IMR-90 (cell line): ENCODE measurements at regions not wholly inside any gene's neighbourhood (a gene's known extent, or its start where the extent isn't known, plus 50 kb on each side); places are given as distances from the start of the nearest gene placed in this dataset.

Source experiments
- ATAC-seq: fragments of 200-7000 bp; cut with Tn5 transposase; 2 replicates; pipeline ENCODE4 v1.9.1; 2020; ENCODE audit warnings: low read depth, mild to moderate bottlenecking, moderate library complexity
- BruUV-seq: library from RNA; stranded (reverse); fragments of 400-500 nt; replicated peaks from 2 replicates; lab custom pipeline; 2021; lab: Mats Ljungman, UMichigan
- CTCF ChIA-PET: fragments of 300-600 bp; formaldehyde crosslinking; extraction: SDS; loops from one replicate; lab custom pipeline; 2021; ENCODE audit warnings: antibody characterized with exemption; lab: Yijun Ruan, JAX
- POLR2A ChIA-PET: fragments of 300-600 bp; sonication (Branson Sonifier 250); formaldehyde crosslinking; loops from one replicate; lab custom pipeline; 2022; ENCODE audit warnings: antibody characterized with exemption; ENCODE audit not compliant: unreplicated experiment; lab: Charles Lee
- DNase-seq: peaks from one replicate; pipeline ENCODE4 v3.0.0; 2013
- H2AFZ ChIP-seq: replicated peaks from 2 replicates; pipeline ENCODE3; 2013; ENCODE audit warnings: low read length, mild to moderate bottlenecking; ENCODE audit not compliant: poor library complexity
- H2AK5ac ChIP-seq: 2 replicates; pipeline ENCODE4 v1.6.1; 2013; ENCODE audit warnings: low read depth, low read length, inconsistent platforms
- H2AK9ac ChIP-seq: replicated peaks from 2 replicates; pipeline ENCODE3; 2013; ENCODE audit warnings: mild to moderate bottlenecking, low read depth, low read length, moderate library complexity; ENCODE audit not compliant: poor library complexity
- H2BK120ac ChIP-seq: 2 replicates; pipeline ENCODE4 v1.6.1; 2013; ENCODE audit warnings: low read depth, low read length, inconsistent platforms
- H2BK15ac ChIP-seq: 3 replicates; pipeline ENCODE4 v1.6.1; 2013; ENCODE audit warnings: low read depth, low read length, inconsistent platforms
- H2BK20ac ChIP-seq: 2 replicates; pipeline ENCODE4 v1.6.1; 2013; ENCODE audit warnings: low read depth, mild to moderate bottlenecking, inconsistent platforms, low read length, moderate library complexity
- H2BK5ac ChIP-seq: 2 replicates; pipeline ENCODE4 v1.6.1; 2013; ENCODE audit warnings: mild to moderate bottlenecking, low read depth, low read length, inconsistent platforms; ENCODE audit not compliant: poor library complexity, severe bottlenecking
- H3K14ac ChIP-seq: replicated peaks from 2 replicates; pipeline ENCODE4 v1.6.1; 2013; ENCODE audit warnings: low read depth, low read length, inconsistent platforms
- H3K18ac ChIP-seq: 2 replicates; pipeline ENCODE4 v1.6.1; 2013; ENCODE audit warnings: low read depth, low read length, control low read depth
- H3K23ac ChIP-seq: 2 replicates; pipeline ENCODE4 v1.6.1; 2013; ENCODE audit warnings: low read depth, low read length, inconsistent platforms
- H3K27ac ChIP-seq: 2 replicates; pipeline ENCODE4 v1.5.1; 2013; ENCODE audit warnings: mild to moderate bottlenecking, control low read depth, low read length; ENCODE audit not compliant: insufficient read depth
- H3K27me3 ChIP-seq: 2 replicates; pipeline ENCODE4 v1.6.1; 2013; ENCODE audit warnings: low read length; ENCODE audit not compliant: control insufficient read depth, insufficient read depth
- H3K36me3 ChIP-seq: 2 replicates; pipeline ENCODE4 v1.6.1; 2013; ENCODE audit warnings: low read length, mixed read lengths; ENCODE audit not compliant: control insufficient read depth, insufficient read depth
- H3K4ac ChIP-seq: 2 replicates; pipeline ENCODE4 v1.6.1; 2013; ENCODE audit warnings: low read depth, low read length, inconsistent platforms
- H3K4me1 ChIP-seq: 2 replicates; pipeline ENCODE4 v1.6.1; 2013; ENCODE audit warnings: low read length, mixed read lengths; ENCODE audit not compliant: control insufficient read depth, insufficient read depth
- H3K4me2 ChIP-seq: 2 replicates; pipeline ENCODE4 v1.6.1; 2013; ENCODE audit warnings: low read depth, mild to moderate bottlenecking, control low read depth, low read length, moderate library complexity
- H3K4me3 ChIP-seq: 2 replicates; pipeline ENCODE4 v1.5.1; 2013; ENCODE audit warnings: low read depth, mild to moderate bottlenecking, control low read depth, low read length, moderate library complexity; ENCODE audit not compliant: insufficient read depth
- H3K56ac ChIP-seq: 2 replicates; pipeline ENCODE4 v1.6.1; 2013; ENCODE audit warnings: low read length, inconsistent platforms; ENCODE audit not compliant: insufficient read depth; ENCODE audit errors: extremely low read depth
- H3K79me1 ChIP-seq, 2 experiments: 2 replicates each; pipeline ENCODE4 v1.6.1; 2013; ENCODE audit warnings: low read length in 2 of 2, inconsistent platforms in 1 of 2, low read depth in 1 of 2
- H3K9ac ChIP-seq: 2 replicates; pipeline ENCODE4 v1.6.1; 2013; ENCODE audit warnings: low read depth, low read length, control low read depth
- H3K9me1 ChIP-seq: 2 replicates; pipeline ENCODE4 v1.6.1; 2013; ENCODE audit warnings: low read length, inconsistent platforms; ENCODE audit not compliant: insufficient read depth
- H3K9me3 ChIP-seq: 2 replicates; pipeline ENCODE4 v1.6.1; 2013; ENCODE audit warnings: low read length; ENCODE audit not compliant: control insufficient read depth, insufficient read depth
- H4K20me1 ChIP-seq: 2 replicates; pipeline ENCODE4 v1.6.1; 2013; ENCODE audit warnings: low read length, inconsistent platforms; ENCODE audit not compliant: insufficient read depth
- H4K5ac ChIP-seq: 2 replicates; pipeline ENCODE4 v1.6.1; 2013; ENCODE audit warnings: mild to moderate bottlenecking, low read depth, low read length, control low read depth
- H4K8ac ChIP-seq, 2 experiments: 2 replicates each; pipeline ENCODE4 v1.6.1; 2013; ENCODE audit warnings: low read depth in 2 of 2, low read length in 2 of 2, control low read depth in 1 of 2, inconsistent platforms in 1 of 2
- H4K91ac ChIP-seq: 2 replicates; pipeline ENCODE4 v1.6.1; 2013; ENCODE audit warnings: low read depth, low read length, inconsistent platforms; ENCODE audit not compliant: insufficient read depth
- FOS ChIP-seq: fragments of 150-350 bp; IDR thresholded peaks from 2 replicates; pipeline ENCODE4 v1.6.1; 2016; ENCODE audit warnings: low read depth, low read length
- MAFK ChIP-seq: IDR thresholded peaks from 2 replicates; pipeline ENCODE4 v1.6.1; 2012; ENCODE audit warnings: low read depth, low read length, improper control_type of control experiment
- MAZ ChIP-seq: IDR thresholded peaks from 2 replicates; pipeline ENCODE4 v1.6.1; 2012; ENCODE audit warnings: low read depth, mild to moderate bottlenecking, low read length, improper control_type of control experiment, moderate library complexity, borderline replicate concordance
- POLR2A ChIP-seq: IDR thresholded peaks from 2 replicates; pipeline ENCODE4 v1.6.1; 2012; ENCODE audit warnings: mild to moderate bottlenecking, low read depth, low read length
- RAD21 ChIP-seq: IDR thresholded peaks from 2 replicates; pipeline ENCODE4 v1.6.1; 2012; ENCODE audit warnings: low read length, improper control_type of control experiment
- RFX5 ChIP-seq: IDR thresholded peaks from 2 replicates; pipeline ENCODE4 v1.8.0; 2012; ENCODE audit warnings: low read depth, mild to moderate bottlenecking, low read length, moderate library complexity
- SMC3 ChIP-seq: fragments of 150-350 bp; IDR thresholded peaks from 2 replicates; pipeline ENCODE4 v1.6.1; 2016; ENCODE audit warnings: low read depth, mild to moderate bottlenecking, antibody characterized with exemption, low read length, moderate library complexity
- WGBS, 2 experiments: methylation state at CpG; one replicate each; pipeline versions ENCODE4 v1.1.5 to v1.1.7; 2013; ENCODE audit warnings: missing lambda C conversion rate in 2 of 2; ENCODE audit not compliant: insufficient read length in 1 of 2; ENCODE audit errors: extremely low coverage in 2 of 2; 5-methylcytosine and 5-hydroxymethylcytosine counted together
- dilution Hi-C: fragments of 300-500 bp; cut with HindIII; formaldehyde crosslinking; loops from one replicate; pipeline ENCODE4 v1.14.3; 2018; ENCODE audit warnings: low sequenced_read_pairs; ENCODE audit not compliant: unreplicated experiment
- in situ Hi-C: fragments of 300-500 bp; cut with MboI; formaldehyde crosslinking; loops from 3 replicates; pipeline ENCODE4 v1.14.3; 2019; ENCODE audit warnings: low sequenced_read_pairs, inconsistent platforms, mixed read lengths
- intact Hi-C: fragments of 100-400 bp; cut with micrococcal nuclease; formaldehyde crosslinking; loops from 2 replicates; pipeline ENCODE4 v1.10.0; 2022
- TF ChIP-seq, protein P1 (sequence below): fragments of 150-350 bp; IDR thresholded peaks from 2 replicates; pipeline ENCODE4 v1.6.1; 2016; ENCODE audit warnings: low read depth, mild to moderate bottlenecking, low read length, moderate library complexity, borderline replicate concordance
- TF ChIP-seq, protein P2 (sequence below): conservative IDR thresholded peaks from 2 replicates; pipeline ENCODE4 v1.5.1; 2012; ENCODE audit warnings: mild to moderate bottlenecking, low read depth, low read length, improper control_type of control experiment
- TF ChIP-seq, protein P3 (sequence below): fragments of 150-350 bp; IDR thresholded peaks from 2 replicates; pipeline ENCODE4 v1.6.1; 2017; ENCODE audit warnings: mild to moderate bottlenecking, antibody characterized with exemption, low read length, low read depth

DNA sequence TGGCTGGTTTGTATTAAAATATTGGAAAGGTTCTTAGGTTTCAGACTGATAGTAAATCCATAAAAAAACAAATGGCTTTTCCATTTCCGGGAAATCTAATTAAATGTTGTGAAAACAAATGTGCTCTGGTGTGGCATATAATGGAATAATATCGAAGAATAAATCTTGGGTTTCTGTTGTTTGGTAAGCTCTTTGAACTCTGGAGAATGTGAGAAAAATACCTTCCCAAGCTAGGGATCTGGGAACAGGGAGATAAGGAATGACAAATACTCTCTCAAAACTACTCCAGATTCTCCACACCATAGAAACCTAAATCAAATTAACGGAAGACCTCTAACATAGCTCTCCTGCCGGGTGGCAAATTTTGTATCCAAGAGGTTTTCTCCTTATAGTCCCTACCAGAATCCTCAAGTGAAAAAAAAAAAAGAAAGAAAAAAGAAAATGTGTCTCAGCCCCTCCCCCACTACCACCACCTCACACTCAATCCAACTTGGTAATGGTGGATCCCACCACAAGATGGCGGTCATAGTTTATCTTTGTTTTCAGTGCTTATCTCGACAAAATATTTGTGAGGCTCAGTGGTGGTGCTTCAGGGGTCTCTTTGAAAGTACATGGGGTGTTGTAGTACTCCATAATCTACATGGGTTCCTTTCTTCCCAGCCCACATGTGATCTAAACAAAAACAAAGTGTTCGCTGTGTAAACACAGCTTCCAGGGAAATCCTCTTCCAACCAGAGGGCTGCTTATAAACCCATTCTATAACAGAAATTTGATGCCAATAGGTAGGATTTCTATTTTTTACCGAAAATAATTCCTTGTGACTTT, 54.5 kb upstream of the FST start (continued):
- TF ChIP-seq, protein P1, sequence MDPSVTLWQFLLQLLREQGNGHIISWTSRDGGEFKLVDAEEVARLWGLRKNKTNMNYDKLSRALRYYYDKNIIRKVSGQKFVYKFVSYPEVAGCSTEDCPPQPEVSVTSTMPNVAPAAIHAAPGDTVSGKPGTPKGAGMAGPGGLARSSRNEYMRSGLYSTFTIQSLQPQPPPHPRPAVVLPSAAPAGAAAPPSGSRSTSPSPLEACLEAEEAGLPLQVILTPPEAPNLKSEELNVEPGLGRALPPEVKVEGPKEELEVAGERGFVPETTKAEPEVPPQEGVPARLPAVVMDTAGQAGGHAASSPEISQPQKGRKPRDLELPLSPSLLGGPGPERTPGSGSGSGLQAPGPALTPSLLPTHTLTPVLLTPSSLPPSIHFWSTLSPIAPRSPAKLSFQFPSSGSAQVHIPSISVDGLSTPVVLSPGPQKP = no peak

DNA sequence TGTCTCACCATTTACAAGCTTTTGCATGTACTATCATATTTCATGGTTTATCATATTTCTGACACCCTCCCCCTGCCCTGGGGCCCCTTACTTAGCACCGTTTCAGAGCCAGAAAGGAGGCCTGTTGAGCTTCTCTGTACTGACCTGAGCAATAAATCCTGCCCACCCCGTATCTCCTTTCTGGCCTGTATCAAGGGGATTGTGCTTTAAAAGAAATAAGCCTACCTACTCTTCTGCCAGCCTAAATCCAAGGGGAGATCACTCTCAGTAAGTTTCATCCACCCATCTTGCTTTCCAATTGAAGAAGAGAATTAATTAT, 54.0 kb upstream of the FST start:
- peak overlapping the region; percentile 94; the same call in 1 of the 2 replicates for H3K4ac ChIP-seq
- no peak for TF ChIP-seq MAZ
- TF ChIP-seq POLR2A = no peak
- TF ChIP-seq, protein P1 = no peak
- no peak for TF ChIP-seq FOS
- TF ChIP-seq MAFK = no peak
- TF ChIP-seq, protein P2, sequence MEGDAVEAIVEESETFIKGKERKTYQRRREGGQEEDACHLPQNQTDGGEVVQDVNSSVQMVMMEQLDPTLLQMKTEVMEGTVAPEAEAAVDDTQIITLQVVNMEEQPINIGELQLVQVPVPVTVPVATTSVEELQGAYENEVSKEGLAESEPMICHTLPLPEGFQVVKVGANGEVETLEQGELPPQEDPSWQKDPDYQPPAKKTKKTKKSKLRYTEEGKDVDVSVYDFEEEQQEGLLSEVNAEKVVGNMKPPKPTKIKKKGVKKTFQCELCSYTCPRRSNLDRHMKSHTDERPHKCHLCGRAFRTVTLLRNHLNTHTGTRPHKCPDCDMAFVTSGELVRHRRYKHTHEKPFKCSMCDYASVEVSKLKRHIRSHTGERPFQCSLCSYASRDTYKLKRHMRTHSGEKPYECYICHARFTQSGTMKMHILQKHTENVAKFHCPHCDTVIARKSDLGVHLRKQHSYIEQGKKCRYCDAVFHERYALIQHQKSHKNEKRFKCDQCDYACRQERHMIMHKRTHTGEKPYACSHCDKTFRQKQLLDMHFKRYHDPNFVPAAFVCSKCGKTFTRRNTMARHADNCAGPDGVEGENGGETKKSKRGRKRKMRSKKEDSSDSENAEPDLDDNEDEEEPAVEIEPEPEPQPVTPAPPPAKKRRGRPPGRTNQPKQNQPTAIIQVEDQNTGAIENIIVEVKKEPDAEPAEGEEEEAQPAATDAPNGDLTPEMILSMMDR = no peak
- TF ChIP-seq, protein P3, sequence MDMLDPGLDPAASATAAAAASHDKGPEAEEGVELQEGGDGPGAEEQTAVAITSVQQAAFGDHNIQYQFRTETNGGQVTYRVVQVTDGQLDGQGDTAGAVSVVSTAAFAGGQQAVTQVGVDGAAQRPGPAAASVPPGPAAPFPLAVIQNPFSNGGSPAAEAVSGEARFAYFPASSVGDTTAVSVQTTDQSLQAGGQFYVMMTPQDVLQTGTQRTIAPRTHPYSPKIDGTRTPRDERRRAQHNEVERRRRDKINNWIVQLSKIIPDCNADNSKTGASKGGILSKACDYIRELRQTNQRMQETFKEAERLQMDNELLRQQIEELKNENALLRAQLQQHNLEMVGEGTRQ = no peak
- no peak for TF ChIP-seq SMC3
- TF ChIP-seq RAD21 = no peak
- TF ChIP-seq RFX5 = no peak

More for the DNA sequence above, 54.0 kb upstream of the FST start:
- Histone ChIP-seq H4K5ac (peak overlapping the region; percentile 38), H3K4me2 (no peak overlapping the region), H3K79me1 (peaks cover 0 to 13% of the 10 kb centered on the region in 2 experiments; a peak in 2 of 4 replicates), H3K9me1 (peaks cover 16% of the 10 kb centered on the region; the same call in 1 of the 2 replicates), H3K27me3 (no peaks in the 10 kb centered on the region), H4K20me1 (no peaks in the 10 kb centered on the region), H2BK15ac (peak overlapping the region; percentile 92; the same call in 2 of the 3 replicates), H3K4me3 (no peak overlapping the region), H2AFZ (no peak overlapping the region), H3K9ac (no peak overlapping the region), H3K23ac (no peak overlapping the region), H3K4me1 (peaks cover 25% of the 10 kb centered on the region), H4K91ac (peak overlapping the region; percentile 39), H2BK20ac (peak overlapping the region; percentile 98), H2AK5ac (no peak overlapping the region; the same call in 1 of the 2 replicates), H3K18ac (peak overlapping the region; percentile 88), H3K27ac (peak overlapping the region; percentile 16; the same call in 1 of the 2 replicates), H2BK5ac (peak overlapping the region; percentile 86), H4K8ac (peak overlapping the region; percentile 36 to 89; a peak in 3 of 4 replicates), H2BK120ac (peak overlapping the region; percentile 93), H3K56ac (no peak overlapping the region), H2AK9ac (no peak overlapping the region), H3K14ac (peak overlapping the region; percentile 61; the same call in 1 of the 2 replicates), H3K9me3 (no peaks in the 10 kb centered on the region), H3K36me3 (no peaks in the 10 kb centered on the region)
- in situ Hi-C loops = no loop called here
- dilution Hi-C loops = no loop called here
- no CpG with 5 or more reads among the region's 2 CpGs for WGBS, 2 experiments
- BruUV-seq = no TSS peak
- ChIA-PET CTCF (no interaction called here), POLR2A (no interaction called here)
- ATAC-seq (no peak), DNase-seq (no peak)
- intact Hi-C loops = no loop called here
